GM19351 (cell line): ENCODE measurements at regions not wholly inside any gene's neighbourhood (a gene's known extent, or its start where the extent isn't known, plus 50 kb on each side); places are given as distances from the start of the nearest gene placed in this dataset.
"Not testable (repeated sequence)": the region's sequence is repeated elsewhere in the genome, so short reads cannot be mapped to it uniquely, and the experiment has no call there.

ENCODE experiments used
- ATAC-seq: cut with Tn5 transposase; IDR thresholded peaks from one replicate; pipeline ENCODE4 v1.9.1; 2021; ENCODE audit warnings: mild to moderate bottlenecking, moderate library complexity; ENCODE audit not compliant: unreplicated experiment

DNA sequence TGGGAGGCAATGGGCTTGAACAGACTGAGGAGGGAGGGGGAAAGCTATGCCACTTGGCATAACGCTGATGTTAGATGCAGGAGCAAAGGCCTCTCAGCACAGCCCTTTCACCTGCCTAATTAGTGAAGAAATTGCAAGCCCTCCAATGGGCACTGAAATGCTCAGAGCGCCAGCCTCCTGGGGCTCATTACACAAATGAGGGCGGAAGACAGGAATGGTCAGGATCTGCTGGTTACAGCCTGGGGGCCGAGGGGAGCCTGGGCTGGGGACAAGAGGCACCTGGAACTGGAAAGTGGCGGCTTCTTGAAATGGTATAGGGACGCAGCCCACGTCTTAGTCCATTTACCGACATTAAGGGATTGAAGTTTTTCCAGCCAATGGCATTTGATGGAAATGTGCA, 50.2 kb upstream of the PLET1 start:
- ATAC-seq, result no peak

DNA sequence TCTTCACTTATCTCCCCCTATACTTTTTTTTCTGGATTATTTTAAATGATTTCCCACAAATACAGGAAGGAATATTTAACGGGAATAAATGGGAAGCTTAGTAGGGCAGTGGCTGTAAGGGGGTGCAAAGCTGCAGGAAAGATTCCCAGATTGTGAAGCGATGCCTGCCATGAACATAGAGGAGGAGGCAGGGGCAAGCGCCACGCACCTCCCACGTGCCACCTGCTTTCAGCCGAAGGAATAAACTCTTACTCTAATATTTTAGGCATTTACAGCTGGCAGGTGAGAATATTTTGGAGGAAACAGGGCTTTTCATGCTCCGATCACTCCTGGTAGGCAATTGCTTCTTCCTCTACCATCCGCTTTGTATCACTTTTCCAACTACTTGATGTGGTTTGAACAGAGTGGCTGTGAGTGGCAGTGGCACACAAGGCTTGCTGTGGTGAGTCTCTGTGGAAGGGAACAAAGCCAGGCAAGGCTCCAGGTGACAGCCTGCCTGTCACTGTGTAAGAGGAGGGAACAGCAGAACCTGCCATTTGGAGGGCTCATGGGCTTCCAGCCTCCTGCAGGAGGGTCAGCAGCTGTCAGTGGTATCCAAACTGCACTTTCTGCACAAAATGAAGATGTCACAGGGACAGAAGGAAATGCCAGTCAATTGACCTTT, 54.5 kb upstream of the PLET1 start:
- ATAC-seq, result no peak

DNA sequence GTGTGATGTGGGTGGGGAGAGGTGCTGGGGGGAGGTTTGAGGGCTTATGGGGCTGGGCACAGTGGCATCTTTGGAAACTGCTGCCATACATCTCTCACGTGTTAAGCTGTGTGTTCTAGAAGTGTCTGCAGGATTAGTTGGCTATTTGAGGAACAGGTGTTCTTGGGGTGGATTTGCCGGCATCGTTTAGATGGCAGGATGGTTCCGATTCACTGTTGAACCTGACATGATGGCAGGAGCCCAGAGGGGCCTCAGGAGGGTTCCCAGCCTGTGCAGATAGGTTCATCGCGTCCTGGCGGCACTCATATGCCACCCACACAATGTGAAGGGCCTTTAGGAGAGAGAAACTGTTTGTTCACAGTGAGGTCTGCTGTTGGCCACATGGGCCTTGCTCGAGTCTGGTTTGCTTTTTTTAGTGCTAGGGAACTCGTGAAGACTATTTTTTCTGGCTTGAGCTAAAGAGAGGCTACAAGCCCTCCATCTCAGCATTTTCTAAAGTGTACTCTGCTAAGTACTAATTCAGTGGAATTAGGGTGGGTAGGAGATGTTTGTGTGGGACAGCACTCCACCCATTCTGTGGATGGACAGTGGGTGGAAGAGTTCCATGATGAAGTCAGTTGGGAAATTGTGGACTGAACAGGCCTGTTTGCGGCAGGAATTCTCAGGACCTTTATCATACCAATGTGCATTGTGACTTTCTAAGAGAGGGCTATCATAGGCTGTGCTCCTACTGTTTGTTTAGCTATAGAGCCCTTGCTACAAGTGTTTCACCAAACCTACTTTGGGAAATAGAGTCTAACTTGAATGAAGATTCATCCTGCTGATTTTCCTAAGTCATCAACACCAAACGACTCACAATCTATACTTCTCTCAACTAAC, 55.4 kb upstream of the PLET1 start:
- ATAC-seq, result no peak

DNA sequence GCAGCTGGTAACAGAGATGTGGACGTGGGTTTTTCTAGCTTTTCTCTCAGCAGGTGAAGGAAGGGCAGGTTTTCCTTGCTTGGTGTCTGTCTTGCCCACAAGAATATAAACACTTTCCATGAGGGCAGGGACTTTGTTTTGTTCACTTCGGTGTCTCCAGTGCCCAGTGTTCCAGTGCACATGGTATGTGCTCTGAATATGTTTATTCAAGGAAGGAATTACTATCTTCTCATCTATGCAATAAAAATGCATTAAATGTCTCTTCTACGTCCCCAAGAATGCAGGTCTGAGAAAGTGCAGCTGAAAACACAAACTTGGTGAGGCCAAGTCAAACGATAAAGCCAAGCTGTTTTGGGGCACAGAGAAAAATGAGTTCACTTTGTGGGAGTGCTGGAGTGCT, 56.3 kb upstream of the PLET1 start:
- ATAC-seq, result no peak

DNA sequence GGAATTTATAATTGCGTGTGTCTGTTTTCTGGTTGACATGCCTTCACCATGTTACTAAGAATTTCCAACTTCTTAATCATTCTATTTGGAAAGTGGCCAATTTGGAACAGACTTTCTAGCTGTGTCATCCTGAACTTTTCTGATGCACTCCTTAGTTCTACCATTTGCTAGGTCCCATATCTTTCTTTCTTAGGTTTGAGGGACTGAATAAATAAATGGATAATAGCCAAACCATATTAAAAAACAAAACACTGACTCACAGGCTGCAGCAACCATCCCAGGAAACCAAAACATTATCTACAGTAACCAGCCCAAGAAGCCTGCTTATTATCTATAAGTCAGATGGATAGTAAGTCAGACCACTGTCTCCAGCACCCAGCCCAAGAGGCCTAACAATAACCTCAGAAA, 57.5 kb upstream of the PLET1 start:
- ATAC-seq, result no peak

DNA sequence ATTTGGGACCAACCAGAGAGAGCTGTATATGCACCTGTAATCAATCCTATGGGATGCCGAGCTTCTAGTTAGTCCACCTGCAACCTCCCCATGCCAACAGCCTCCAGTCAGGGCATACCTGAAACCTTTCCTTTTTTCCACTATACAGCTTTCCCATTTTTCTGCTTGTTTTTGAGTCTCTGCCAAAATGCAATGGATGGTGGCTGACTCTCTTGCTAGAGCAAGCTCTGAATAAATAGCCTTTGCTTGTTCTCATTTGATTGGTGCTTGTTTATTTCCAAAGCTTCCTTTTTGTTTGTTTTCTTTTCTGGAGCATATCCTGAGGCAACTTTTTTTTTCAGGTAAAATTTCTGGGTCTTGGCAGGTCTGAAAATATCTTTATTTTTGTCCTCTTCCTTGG, 58.0 kb upstream of the PLET1 start:
- no peak for ATAC-seq

DNA sequence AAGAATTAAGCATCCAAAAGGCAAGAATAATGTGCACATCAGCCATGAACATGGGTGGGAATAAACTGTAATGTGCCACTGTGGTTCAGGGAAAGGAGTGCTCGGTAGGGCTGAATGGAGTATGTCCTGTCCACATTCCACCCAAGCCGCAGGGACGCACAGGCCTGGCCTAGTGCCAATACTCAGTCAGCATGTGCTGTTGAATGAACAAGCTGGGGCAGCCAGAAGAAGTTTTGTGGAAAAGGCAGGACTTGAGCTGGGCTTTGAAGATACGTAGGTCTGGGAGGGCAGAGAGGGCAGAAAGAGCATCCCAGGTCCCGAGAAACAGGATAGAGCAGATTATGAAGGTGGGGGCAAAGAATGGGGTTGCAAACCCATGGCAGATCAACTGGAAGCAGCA, 60.0 kb upstream of the PLET1 start:
- ATAC-seq, result no peak

DNA sequence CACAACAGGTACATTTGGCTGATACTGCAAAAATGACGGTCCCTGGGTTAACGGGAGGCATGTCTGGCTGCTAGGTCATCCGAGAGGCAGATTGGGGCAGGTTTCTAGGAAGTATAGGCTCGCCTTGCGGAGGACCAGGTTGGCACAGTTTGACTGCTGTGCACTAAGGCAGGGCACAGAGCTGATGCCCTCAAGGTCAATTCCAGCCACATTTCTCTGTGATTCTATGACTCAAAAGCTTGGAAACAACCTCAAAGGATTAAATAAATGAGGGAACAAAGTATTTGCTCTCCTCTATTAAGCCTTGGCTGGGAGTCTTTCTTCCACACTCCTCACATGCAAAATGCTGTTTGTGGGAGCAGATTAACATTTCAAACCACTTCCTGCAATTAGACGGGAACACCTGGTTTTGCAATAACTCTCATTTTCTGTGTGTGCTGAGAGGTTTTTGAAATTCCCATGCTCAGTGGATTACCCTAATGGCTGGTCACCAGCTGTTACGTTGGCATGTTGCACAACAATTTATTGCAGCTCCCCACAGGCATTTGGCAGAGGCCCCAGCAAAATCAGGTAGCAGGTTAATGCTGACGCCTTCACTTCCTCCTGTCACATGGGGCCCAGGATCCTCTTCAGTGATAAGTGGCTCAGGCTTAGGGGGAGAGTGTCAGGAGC, 61.0 kb upstream of the PLET1 start:
- no peak for ATAC-seq

DNA sequence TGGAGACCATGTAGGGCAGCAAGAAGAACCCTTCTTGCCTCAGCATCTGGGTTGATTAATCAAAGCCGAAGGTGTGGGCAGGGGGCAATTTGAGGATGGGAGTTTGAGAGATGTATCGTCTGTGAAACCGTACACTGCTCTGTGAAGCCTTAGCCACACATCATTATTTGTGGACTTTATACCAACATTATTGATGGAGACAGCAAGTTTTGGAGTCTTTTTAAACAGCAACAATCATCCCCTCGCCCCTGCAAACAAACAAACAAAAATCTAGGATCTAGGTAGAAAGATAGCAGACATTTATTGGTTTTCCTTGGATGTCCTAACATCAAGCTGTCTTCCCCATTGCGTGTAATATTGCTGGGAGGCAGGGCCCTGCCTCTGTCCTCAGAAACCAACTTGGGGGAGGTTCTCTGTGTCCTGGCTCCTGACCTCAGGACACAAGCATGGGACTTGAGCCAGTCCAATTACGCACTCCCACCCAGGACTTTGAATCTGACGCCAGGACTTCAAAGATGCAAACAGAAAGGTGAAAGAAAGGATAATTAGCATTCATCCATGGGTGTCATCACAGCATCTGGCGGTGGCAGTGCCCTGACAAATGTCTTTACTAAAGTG, 61.6 kb upstream of the PLET1 start:
- no peak for ATAC-seq

DNA sequence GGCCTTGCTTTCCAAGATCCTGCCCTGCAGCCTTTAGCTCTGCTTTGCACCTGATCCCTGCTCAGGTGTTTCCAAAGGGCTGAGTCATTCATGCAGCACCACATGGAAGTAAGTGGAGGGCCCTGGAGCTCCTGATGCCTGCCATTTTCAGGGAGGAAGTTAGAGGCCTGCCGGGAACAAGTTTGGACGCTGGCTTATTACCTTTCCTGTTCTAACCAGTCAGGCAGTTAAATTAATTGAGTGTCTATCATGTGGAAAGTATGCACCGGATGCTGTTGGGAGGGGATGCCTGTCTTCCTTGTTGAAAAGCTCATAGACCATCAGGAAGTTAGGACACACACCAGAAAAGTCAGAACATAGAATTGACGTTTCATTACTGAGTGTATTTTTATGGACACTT, 73.7 kb upstream of the PLET1 start:
- no peak for ATAC-seq

DNA sequence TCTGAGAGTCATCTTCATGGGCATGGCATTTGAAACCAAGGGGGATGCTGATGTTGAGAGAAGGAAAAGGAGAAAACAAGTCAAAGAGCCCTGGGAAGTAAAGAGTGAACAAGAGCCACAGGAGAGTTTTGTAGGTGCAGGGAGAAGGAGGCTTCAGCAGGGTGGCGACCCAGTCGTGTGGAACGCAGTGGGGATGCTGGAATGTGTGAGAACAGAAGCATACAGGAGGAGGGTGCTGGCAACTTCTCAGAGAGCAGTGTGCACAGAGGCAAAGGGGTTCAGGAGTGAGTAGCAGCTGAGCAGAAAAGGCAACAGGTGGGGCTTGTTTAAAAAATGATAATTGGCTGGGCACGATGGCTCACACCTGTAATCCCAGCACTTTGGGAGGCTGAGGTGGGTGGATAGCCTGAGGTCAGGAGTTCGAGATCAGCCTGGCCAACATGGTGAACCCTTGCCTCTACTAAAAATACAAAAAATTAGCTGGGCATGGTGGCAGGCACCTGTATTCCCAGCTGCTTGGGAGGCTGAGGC, 75.8 kb upstream of the PLET1 start:
- ATAC-seq, result no peak

DNA sequence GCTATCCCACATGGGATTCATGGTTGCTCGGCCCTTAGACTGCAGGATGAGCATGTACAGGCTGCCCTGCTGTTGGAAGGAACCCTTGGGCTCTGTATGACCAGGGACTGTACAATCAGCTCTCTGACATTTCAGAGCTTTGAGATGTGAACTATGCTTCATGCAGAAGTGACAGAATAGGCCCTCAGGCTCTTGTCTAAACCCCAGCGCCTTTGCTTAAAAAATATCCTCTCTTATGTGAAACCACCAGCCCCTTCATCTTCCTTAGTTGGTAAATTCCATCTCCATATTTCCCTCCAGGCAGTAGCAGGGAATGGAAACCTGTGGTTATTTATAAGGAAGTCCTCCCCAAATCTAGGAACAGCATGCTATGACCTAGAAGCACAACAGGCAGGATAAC, 78.9 kb upstream of the PLET1 start:
- ATAC-seq, result no peak

DNA sequence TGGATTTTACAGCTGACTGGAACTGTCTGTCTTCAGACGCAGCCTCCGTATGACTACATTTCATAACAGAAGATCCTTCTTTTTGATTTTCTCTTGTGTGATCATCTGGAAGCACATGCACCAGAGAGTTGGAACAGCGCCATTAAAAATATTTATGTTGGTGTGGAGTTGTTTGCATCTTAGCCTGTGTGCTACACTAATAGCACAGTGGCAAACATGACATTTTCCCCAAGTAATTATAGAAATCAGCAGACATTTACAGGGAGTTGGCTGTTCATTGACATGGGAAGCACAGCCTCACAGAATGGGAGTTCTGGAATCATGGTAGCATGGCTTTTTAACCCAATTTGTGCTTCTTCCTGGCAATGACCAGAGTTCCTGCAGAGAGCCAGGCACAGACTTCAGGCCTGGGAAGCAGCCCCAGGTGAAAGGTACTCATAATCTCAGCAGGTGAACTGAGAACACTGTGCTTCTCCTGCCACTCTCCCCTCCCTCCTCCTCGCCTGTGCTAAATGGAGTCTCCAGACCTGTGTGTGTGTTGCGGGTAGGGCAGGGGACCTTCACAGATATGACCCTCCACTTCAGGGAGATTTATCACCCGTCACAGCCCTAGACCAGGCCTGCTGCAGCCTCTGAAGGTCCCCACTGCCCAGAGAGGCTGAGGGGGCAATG, 82.8 kb upstream of the PLET1 start:
- ATAC-seq, result no peak

DNA sequence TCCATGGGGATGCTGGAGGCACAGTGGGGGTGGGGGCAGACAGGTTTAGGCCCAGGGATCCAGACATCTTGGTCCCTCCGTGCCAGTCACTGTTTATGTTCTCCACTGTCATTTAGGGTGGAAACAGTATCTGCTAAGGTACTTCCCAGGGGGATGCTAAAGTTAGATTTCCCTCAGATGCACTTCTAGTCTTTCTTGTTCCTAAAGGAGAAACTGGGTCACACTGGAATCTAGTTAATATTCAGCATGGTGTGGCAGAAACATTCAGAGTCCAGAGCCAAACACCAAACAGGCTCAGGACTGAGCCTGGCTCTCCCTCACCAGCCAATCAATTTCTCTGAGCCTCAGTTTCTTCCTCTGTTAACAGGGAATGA, 83.4 kb upstream of the PLET1 start:
- no peak for ATAC-seq

DNA sequence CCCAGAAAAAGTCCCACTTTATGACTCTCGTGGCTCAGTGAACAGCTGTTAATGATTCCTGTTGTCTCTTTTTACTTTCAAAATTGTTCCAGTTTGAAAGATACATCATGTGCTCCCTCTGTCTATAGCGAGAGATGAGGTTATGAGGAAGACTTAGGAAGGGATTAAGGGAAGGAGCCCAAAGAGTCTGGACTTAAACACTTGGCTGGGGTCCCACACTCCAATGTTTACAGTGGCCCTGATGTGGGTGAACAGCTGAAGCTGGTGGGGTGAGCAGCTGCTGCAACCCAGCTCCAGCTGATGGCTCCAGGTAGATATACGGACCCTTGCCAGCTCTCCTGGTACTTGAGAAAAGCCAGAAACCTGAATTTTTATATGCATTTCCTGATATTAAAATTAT, 84.5 kb upstream of the PLET1 start:
- no peak for ATAC-seq

DNA sequence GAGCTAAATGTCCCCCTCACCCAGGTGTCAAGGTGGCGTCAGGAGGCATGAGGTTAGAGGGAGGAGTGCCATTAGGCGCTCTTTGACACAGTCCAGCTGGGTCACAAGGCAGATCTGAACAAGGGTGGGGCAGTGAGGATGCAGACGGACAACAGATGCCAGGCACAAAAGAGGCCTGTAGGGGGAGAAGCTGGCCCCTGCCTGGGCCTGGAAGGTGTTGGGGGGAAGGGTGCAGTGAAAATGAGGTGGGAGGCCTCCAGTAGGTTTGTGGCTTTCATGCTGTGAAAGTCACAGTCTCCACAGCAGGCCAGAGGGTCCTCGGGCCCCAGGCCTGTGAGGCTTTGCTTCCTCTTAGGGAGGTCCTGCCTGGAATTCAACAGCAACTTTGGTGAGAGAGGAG, 85.0 kb upstream of the PLET1 start:
- ATAC-seq, result no peak

DNA sequence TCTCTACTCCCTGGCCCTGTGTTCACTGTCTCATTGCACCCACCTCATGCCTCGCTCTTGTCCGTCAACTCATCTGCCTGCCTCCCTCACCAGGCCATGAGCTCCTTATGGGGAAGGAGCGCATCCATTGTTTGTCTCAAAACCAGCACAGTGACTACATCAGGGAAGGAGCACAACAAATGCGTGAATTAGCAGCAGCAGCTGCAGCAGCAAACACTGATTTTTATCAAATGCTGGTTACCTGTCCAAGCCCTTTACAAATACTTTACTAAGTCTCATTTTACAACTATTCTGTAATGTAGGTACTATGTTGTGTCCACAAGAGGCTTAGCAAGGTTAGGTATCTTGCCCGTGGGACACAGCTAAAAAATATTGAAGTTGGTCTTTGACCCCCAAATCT, 85.9 kb upstream of the PLET1 start:
- no peak for ATAC-seq

DNA sequence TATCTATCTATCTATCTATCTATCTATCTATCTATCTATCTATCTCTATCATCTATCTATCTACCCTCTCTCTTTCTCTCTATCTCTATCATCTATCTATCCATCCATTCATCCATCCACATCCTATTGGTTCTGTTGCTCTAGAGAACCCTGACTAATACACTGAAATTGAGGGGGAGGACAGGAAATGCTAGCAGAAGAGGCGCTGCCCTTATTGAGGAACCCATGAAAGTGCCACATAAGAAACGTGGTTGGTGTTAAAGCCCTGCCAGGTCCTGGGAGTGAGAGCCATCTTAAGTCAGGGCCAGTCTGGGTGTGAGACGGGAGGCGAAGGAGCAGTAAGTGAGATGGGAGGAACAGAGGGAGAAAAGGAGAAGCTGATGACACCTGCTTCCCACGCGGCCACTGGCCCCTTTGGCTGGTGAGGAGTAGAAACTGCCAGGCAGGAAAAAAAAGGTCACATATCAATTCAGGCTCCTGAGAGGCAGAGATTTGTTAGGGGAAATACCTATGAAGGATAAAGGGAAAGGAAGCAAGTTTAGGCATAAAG, 87.9 kb upstream of the PLET1 start:
- ATAC-seq, result no peak

DNA sequence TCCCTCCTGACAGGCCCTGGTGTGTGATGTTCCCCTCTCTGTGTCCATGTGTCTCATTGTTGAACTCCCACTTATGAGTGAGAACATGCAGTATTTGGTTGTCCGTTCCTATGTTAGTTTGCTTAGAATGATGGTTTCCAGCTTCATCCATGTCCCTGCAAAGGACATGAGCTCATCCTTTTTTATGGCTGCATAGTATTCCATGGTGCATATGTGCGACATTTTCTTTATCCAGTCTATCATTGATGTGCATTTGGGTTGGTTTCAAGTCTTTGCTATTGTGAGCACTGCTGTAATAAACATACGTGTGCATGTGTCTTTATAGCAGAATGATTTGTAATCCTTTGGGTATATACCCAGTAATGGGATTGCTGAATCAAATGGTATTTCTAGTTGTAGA, 90.8 kb upstream of the PLET1 start:
- not testable (repeated sequence) for ATAC-seq

DNA sequence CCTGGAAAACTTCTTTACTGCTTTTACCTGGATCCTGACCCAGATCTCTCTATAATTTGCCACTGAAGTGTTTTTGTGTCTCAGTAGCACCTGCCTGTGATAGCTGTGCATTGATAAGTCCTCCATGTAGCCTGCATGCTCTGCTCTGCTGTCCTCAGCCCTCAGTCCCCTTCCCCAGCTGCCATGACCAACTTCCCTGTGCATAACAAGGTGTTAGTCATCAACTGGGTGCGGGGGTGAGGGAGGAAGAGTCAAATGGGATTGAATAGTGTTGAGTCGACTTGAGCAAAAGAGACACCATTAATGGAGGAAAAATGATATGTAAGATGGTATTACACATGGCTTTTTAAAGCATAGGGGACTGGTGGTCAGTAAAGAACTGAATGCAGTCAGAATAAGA, 92.2 kb upstream of the PLET1 start:
- no peak for ATAC-seq

DNA sequence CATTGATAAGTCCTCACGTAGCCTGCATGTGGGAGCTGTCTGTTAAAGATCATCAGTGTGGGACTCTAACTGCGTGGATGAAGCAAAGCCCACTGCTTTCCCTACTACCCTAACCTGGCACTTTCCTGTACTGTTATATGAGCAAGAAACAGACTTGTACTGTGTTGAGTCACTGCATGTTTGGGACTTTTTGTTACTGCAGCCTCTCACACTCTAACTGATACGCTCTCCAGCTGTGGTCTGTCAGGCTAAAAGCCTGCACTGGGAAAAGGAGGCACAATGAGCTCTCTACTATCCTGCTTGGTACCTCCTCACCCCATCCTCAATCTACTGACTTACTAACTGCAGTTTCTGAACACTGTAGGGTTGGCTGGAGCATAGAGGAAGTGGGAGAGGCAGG, 93.7 kb upstream of the PLET1 start:
- ATAC-seq, result no peak
